ENCODE measurements at regions not wholly inside any gene's neighbourhood (a gene's known extent, or its start where the extent isn't known, plus 50 kb on each side); places are given as distances from the start of the nearest gene placed in this dataset.

DNA sequence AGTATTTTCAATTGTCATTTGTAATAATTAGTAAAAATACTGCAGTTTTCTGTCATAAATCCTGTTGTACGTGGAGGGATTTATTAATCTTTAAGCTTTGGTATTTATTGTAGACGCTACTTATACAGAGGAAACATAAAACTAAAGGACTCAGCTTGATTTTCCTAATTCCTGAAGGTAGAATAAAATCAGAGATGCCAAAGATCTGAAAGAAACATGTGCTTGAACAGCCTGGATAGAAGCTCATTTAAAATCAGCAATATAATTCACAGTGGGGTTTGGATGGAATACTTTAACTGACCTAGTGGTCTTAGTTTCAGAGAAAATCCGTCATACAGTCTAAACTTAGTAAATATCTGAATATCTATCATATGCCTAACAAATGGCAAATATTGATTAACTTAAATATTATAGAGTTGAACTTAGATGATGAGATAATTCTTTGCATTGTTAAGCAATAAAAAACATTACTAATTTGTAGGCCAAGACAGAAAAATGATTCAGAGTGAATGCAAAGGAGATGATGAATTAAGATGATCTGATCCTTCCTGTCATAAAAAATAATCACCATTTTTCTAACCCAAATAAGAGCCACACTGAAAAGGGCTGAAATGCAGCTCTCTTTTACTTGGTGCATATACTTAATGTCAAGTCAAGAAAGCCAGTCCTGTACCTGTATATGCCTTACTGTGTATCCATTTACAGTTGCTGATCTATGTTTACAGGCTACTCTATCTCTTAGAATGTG lies 397.1 kb upstream of the DCN start:
- Histone ChIP-seq H3K4me1 (no peaks in the 10 kb centered on the region), H3K27me3 (no peaks in the 10 kb centered on the region), H3K4me3 (no peak overlapping the region), H3K36me3 (no peaks in the 10 kb centered on the region), H3K9me3 (no peaks in the 10 kb centered on the region), H3K27ac (no peak overlapping the region)
- TF ChIP-seq, protein P1, sequence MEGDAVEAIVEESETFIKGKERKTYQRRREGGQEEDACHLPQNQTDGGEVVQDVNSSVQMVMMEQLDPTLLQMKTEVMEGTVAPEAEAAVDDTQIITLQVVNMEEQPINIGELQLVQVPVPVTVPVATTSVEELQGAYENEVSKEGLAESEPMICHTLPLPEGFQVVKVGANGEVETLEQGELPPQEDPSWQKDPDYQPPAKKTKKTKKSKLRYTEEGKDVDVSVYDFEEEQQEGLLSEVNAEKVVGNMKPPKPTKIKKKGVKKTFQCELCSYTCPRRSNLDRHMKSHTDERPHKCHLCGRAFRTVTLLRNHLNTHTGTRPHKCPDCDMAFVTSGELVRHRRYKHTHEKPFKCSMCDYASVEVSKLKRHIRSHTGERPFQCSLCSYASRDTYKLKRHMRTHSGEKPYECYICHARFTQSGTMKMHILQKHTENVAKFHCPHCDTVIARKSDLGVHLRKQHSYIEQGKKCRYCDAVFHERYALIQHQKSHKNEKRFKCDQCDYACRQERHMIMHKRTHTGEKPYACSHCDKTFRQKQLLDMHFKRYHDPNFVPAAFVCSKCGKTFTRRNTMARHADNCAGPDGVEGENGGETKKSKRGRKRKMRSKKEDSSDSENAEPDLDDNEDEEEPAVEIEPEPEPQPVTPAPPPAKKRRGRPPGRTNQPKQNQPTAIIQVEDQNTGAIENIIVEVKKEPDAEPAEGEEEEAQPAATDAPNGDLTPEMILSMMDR (IDR thresholded peaks at IDR 0.05): no peak
- no peak for DNase-seq (ENCODE audit: low spot score)

GRCh38 chr12:91577586-91578539 lies 395.2 kb upstream of the DCN start:
- Histone ChIP-seq H3K27ac (no peak overlapping the region), H3K36me3 (no peaks in the 10 kb centered on the region), H3K4me3 (peak overlapping the region; percentile 20 to 27), H3K27me3 (no peaks in the 10 kb centered on the region), H3K4me1 (no peaks in the 10 kb centered on the region), H3K9me3 (no peaks in the 10 kb centered on the region)
- TF ChIP-seq, protein P1 (IDR thresholded peaks at IDR 0.05): peak; percentile 49 to 85
- DNase-seq (ENCODE audit: low spot score): no peak

DNA sequence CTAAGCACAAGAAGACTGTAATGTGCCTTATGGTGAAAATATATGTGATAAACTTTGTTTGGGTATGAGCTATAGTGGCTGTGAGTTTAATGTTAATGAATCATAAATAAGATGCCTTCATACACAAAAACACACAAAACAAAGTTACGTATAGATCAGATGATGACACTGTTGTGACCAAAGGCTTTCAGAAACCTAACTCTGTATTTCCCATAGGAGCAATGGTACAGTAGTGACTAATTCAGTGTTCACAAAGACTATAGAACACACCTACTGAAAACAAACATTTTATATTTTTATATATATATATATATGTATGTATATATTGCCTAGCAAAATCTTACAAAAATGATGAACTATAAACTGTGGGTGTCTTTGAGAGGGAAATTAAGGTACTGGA lies 393.8 kb upstream of the DCN start:
- no peaks in the 10 kb centered on the region for H3K9me3 ChIP-seq
- DNase-seq (ENCODE audit: low spot score): no peak
- TF ChIP-seq, protein P1 (IDR thresholded peaks at IDR 0.05): no peak

GRCh38 chr12:91575630-91576029 lies 393.0 kb upstream of the DCN start:
- TF ChIP-seq, protein P1 (IDR thresholded peaks at IDR 0.05): no peak
- Histone ChIP-seq H3K4me3 (no peak overlapping the region), H3K27me3 (no peaks in the 10 kb centered on the region), H3K4me1 (no peaks in the 10 kb centered on the region), H3K36me3 (no peaks in the 10 kb centered on the region), H3K27ac (no peak overlapping the region), H3K9me3 (no peaks in the 10 kb centered on the region)
- no peak for DNase-seq (ENCODE audit: low spot score)

More for the DNA sequence above, 393.8 kb upstream of the DCN start:
- Histone ChIP-seq H3K27me3 (no peaks in the 10 kb centered on the region), H3K36me3 (no peaks in the 10 kb centered on the region), H3K4me1 (no peaks in the 10 kb centered on the region), H3K4me3 (no peak overlapping the region), H3K27ac (no peak overlapping the region)

DNA sequence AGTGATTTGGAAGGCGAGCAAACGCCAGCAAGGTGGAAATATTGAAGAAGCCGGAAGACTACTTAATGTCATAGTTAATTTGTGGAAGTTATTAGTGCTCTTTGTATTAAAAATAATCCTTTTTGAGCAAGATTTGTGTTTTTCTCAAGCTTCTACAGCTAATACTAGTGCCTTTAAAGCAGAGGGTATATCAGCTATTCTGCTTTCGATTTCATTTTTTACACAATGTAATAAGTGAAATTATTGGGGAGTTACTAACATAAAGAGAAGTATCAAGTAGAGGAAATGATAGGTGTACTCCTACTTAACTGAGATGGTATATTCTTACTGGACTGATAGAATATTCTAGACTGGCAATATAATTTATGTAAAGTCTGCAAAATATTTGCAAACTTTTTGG lies 392.4 kb upstream of the DCN start:
- Histone ChIP-seq H3K27me3 (no peaks in the 10 kb centered on the region), H3K4me1 (no peaks in the 10 kb centered on the region), H3K36me3 (no peaks in the 10 kb centered on the region), H3K9me3 (no peaks in the 10 kb centered on the region), H3K27ac (no peak overlapping the region), H3K4me3 (peak overlapping the region in 1 of 2 donors; percentile 7)
- TF ChIP-seq, protein P1 (IDR thresholded peaks at IDR 0.05): no peak
- DNase-seq (ENCODE audit: low spot score): no peak

Measured in right atrium auricular region (tissue), 2 donors.